ENCODE measurements at regions not wholly inside any gene's neighbourhood (a gene's known extent, or its start where the extent isn't known, plus 50 kb on each side); places are given as distances from the start of the nearest gene placed in this dataset.

- no peak for DNase-seq (ENCODE audit: low read depth)
Observed at GRCh38 chr21:16587141-16587581, 857.4 kb downstream of the USP25 start.

- DNase-seq (ENCODE audit: low read depth) = no peak
Observed at GRCh38 chr21:16587681-16588375, 858.0 kb downstream of the USP25 start.

GRCh38 chr21:16588433-16588860 lies 858.7 kb downstream of the USP25 start:
- DNase-seq (ENCODE audit: low read depth) = no peak

GRCh38 chr21:16589006-16589898 lies 859.5 kb downstream of the USP25 start:
- no peak for DNase-seq (ENCODE audit: low read depth)

GRCh38 chr21:16590186-16590585 lies 860.4 kb downstream of the USP25 start:
- DNase-seq (ENCODE audit: low read depth) = no peak

GRCh38 chr21:16590641-16591292 lies 861.0 kb downstream of the USP25 start:
- DNase-seq (ENCODE audit: low read depth) = no peak

GRCh38 chr21:16592381-16592780 lies 862.6 kb downstream of the USP25 start:
- no peak for DNase-seq (ENCODE audit: low read depth)

GRCh38 chr21:16594191-16594590 lies 864.4 kb downstream of the USP25 start:
- no peak for DNase-seq (ENCODE audit: low read depth)

- no peak for DNase-seq (ENCODE audit: low read depth)
Observed at GRCh38 chr21:16596369-16596768, 866.6 kb downstream of the USP25 start.

- DNase-seq (ENCODE audit: low read depth) = no peak
Observed at GRCh38 chr21:16597753-16598152, 868.0 kb downstream of the USP25 start.

GRCh38 chr21:16605597-16605996 lies 875.8 kb downstream of the USP25 start:
- DNase-seq (ENCODE audit: low read depth) = no peak

- DNase-seq (ENCODE audit: low read depth) = no peak
Observed at GRCh38 chr21:16606271-16606670, 876.5 kb downstream of the USP25 start.

- DNase-seq (ENCODE audit: low read depth) = no peak
Observed at GRCh38 chr21:16608209-16608830, 878.5 kb downstream of the USP25 start.

GRCh38 chr21:16619281-16619680 lies 889.5 kb downstream of the USP25 start:
- no peak for DNase-seq (ENCODE audit: low read depth)

- no peak for DNase-seq (ENCODE audit: low read depth)
Observed at GRCh38 chr21:16620786-16621320, 891.1 kb downstream of the USP25 start.

- no peak for DNase-seq (ENCODE audit: low read depth)
Observed at GRCh38 chr21:16624479-16625118, 888.2 kb upstream of the CXADR start.

GRCh38 chr21:16625491-16625890 lies 887.4 kb upstream of the CXADR start:
- DNase-seq (ENCODE audit: low read depth) = no peak

- DNase-seq (ENCODE audit: low read depth) = no peak
Observed at GRCh38 chr21:16633831-16634459, 878.9 kb upstream of the CXADR start.

- DNase-seq (ENCODE audit: low read depth) = no peak
Observed at GRCh38 chr21:16634515-16634914, 878.3 kb upstream of the CXADR start.

GRCh38 chr21:16640297-16641027 lies 872.4 kb upstream of the CXADR start:
- no peak for DNase-seq (ENCODE audit: low read depth)
